Liver (tissue), 8 donors: ENCODE measurements at regions not wholly inside any gene's neighbourhood (a gene's known extent, or its start where the extent isn't known, plus 50 kb on each side); places are given as distances from the start of the nearest gene placed in this dataset.

Experiments used
- DNase-seq: peaks from one replicate; pipeline ENCODE4 v3.0.0-alpha.2; 2017; ENCODE audit warnings: low spot score
- H3K27ac ChIP-seq, 2 donors: one replicate each; pipeline ENCODE4 v1.7.0; 2013; ENCODE audit warnings: inconsistent platforms in 2 of 2, low read length in 2 of 2, control low read depth in 1 of 2, low read depth in 1 of 2, mild to moderate bottlenecking in 1 of 2
- H3K27me3 ChIP-seq, 4 donors: one replicate each; pipeline versions ENCODE4 v1.6.1 to v1.7.0; 2013; ENCODE audit warnings: low read length in 3 of 4, inconsistent platforms in 1 of 4, mild to moderate bottlenecking in 1 of 4, moderate library complexity in 1 of 4; ENCODE audit not compliant: control insufficient read depth in 4 of 4, insufficient read depth in 4 of 4
- H3K36me3 ChIP-seq, 4 donors: one replicate each; pipeline versions ENCODE4 v1.6.1 to v1.7.0; 2013; ENCODE audit warnings: low read length in 3 of 4, mild to moderate bottlenecking in 3 of 4, low read depth in 1 of 4, moderate library complexity in 1 of 4; ENCODE audit not compliant: control insufficient read depth in 4 of 4, insufficient read depth in 3 of 4
- H3K4me1 ChIP-seq, 4 donors: one replicate each; pipeline versions ENCODE4 v1.6.1 to v1.7.0; 2013; ENCODE audit warnings: low read length in 3 of 4, mild to moderate bottlenecking in 3 of 4, moderate library complexity in 1 of 4; ENCODE audit not compliant: control insufficient read depth in 4 of 4, insufficient read depth in 4 of 4
- H3K4me3 ChIP-seq, 3 donors: one replicate each; pipeline versions ENCODE4 v1.6.1 to v1.7.0; 2013; ENCODE audit warnings: low read length in 3 of 3, control low read depth in 1 of 3, low read depth in 1 of 3, mild to moderate bottlenecking in 1 of 3
- H3K9ac ChIP-seq, 2 donors: one replicate each; pipeline ENCODE4 v1.7.0; 2013; ENCODE audit warnings: low read length in 2 of 2, mild to moderate bottlenecking in 2 of 2, moderate library complexity in 2 of 2, control low read depth in 1 of 2, low read depth in 1 of 2
- H3K9me3 ChIP-seq, 4 donors: one replicate each; pipeline versions ENCODE4 v1.6.1 to v1.7.0; 2013; ENCODE audit warnings: low read length in 3 of 4; ENCODE audit not compliant: control insufficient read depth in 4 of 4
- CTCF ChIP-seq: fragments of 150-350 bp; IDR thresholded peaks from 2 replicates; pipeline ENCODE4 v1.5.1; 2017; ENCODE audit warnings: improper control_type of control experiment, low read depth, low read length; ENCODE audit not compliant: missing input control
- FOXA2 ChIP-seq: IDR thresholded peaks from 2 replicates; pipeline ENCODE4 v1.6.1; 2016; ENCODE audit warnings: antibody characterized with exemption
- HNF4A ChIP-seq, 2 donors: conservative IDR thresholded peaks; 2 replicates each; pipeline ENCODE4 v1.6.1; 2016; ENCODE audit warnings: antibody characterized with exemption in 2 of 2, mild to moderate bottlenecking in 2 of 2
- HNF4G ChIP-seq: IDR thresholded peaks from 2 replicates; pipeline ENCODE4 v1.6.1; 2016; ENCODE audit warnings: antibody characterized with exemption
- JUND ChIP-seq, 2 donors: IDR thresholded peaks; 2 replicates each; pipeline ENCODE4 v1.6.1; 2016; ENCODE audit warnings: antibody characterized with exemption in 2 of 2
- NR2F2 ChIP-seq: IDR thresholded peaks from 2 replicates; pipeline ENCODE4 v1.6.1; 2016; ENCODE audit warnings: antibody characterized with exemption
- RAD21 ChIP-seq, 2 donors: IDR thresholded peaks; 2 replicates each; pipeline ENCODE4 v1.6.1; 2016; ENCODE audit warnings: antibody characterized with exemption in 2 of 2, mild to moderate bottlenecking in 2 of 2
- REST ChIP-seq: IDR thresholded peaks from 2 replicates; pipeline ENCODE4 v1.6.1; 2016; ENCODE audit warnings: antibody characterized with exemption, mild to moderate bottlenecking
- TAF1 ChIP-seq: conservative IDR thresholded peaks from 2 replicates; pipeline ENCODE4 v1.6.1; 2016; ENCODE audit warnings: antibody characterized with exemption, mild to moderate bottlenecking
- YY1 ChIP-seq: IDR thresholded peaks from 2 replicates; pipeline ENCODE4 v1.6.1; 2016; ENCODE audit warnings: antibody characterized with exemption, mild to moderate bottlenecking
- ZBTB33 ChIP-seq: IDR thresholded peaks from 2 replicates; pipeline ENCODE4 v1.6.1; 2016; ENCODE audit warnings: antibody characterized with exemption
- WGBS: extraction: QIAGEN DNeasy Blood & Tissue Kit; methylation state at CpG from one replicate; pipeline ENCODE4 v1.1.7; 2013; 5-methylcytosine and 5-hydroxymethylcytosine counted together
- TF ChIP-seq, protein P1 (sequence below): IDR thresholded peaks from 2 replicates; pipeline ENCODE4 v1.6.1; 2016; ENCODE audit warnings: antibody characterized with exemption
- TF ChIP-seq, protein P2 (sequence below): IDR thresholded peaks from 2 replicates; pipeline ENCODE4 v1.6.1; 2016; ENCODE audit warnings: antibody characterized with exemption
- donor health status: healthy.
- donor health status: healthy.
- donor health status: healthy.
- donor health status: healthy.
- donor health status: healthy.

GRCh38 chr11:93082900-93083299 is 113.4 kb downstream of the MTNR1B start:
- Histone ChIP-seq H3K27me3 (no peaks in the 10 kb centered on the region), H3K9ac (no peak overlapping the region), H3K9me3 (no peaks in the 10 kb centered on the region), H3K4me3 (no peak overlapping the region), H3K4me1 (peaks cover 0 to 3% (median 0%) of the 10 kb centered on the region in 4 donors), H3K36me3 (no peaks in the 10 kb centered on the region), H3K27ac (no peak overlapping the region)
- 92% methylated on average over 6 of the region's 6 CpGs for WGBS
- no peak for TF ChIP-seq RAD21 (IDR thresholded peaks at IDR 0.05)
- TF ChIP-seq REST: no peak
- TF ChIP-seq CTCF: no peak
- no peak for TF ChIP-seq NR2F2
- TF ChIP-seq HNF4G: no peak
- TF ChIP-seq YY1: no peak
- TF ChIP-seq, protein P1, sequence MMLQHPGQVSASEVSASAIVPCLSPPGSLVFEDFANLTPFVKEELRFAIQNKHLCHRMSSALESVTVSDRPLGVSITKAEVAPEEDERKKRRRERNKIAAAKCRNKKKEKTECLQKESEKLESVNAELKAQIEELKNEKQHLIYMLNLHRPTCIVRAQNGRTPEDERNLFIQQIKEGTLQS: no peak
- no peak for TF ChIP-seq FOXA2
- no peak for TF ChIP-seq TAF1
- no peak for DNase-seq

GRCh38 chr11:93084727-93085505 is 112.9 kb downstream of the SLC36A4 start:
- Histone ChIP-seq H3K9ac (no peak overlapping the region), H3K27ac (no peak overlapping the region), H3K36me3 (no peaks in the 10 kb centered on the region), H3K9me3 (no peaks in the 10 kb centered on the region), H3K4me3 (no peak overlapping the region), H3K4me1 (peaks cover 0 to 3% (median 0%) of the 10 kb centered on the region in 4 donors), H3K27me3 (no peaks in the 10 kb centered on the region)
- DNase-seq: no peak
- WGBS: 75% methylated on average over 2 of the region's 2 CpGs
- no peak for TF ChIP-seq HNF4G
- TF ChIP-seq YY1: no peak
- TF ChIP-seq TAF1: no peak
- TF ChIP-seq JUND (IDR thresholded peaks at IDR 0.05): no peak
- TF ChIP-seq RAD21 (IDR thresholded peaks at IDR 0.05): no peak
- TF ChIP-seq HNF4A (conservative IDR thresholded peaks at IDR 0.05): no peak
- no peak for TF ChIP-seq CTCF
- TF ChIP-seq ZBTB33: no peak
- TF ChIP-seq, protein P2, sequence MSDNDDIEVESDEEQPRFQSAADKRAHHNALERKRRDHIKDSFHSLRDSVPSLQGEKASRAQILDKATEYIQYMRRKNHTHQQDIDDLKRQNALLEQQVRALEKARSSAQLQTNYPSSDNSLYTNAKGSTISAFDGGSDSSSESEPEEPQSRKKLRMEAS: no peak
- no peak for TF ChIP-seq NR2F2
